Activated CD4-positive, alpha-beta T cell treated with anti-CD3 and anti-CD28 coated beads, Interleukin-2, amount 50 U/mL, for 24 hours (primary cell): ENCODE measurements at regions not wholly inside any gene's neighbourhood (a gene's known extent, or its start where the extent isn't known, plus 50 kb on each side); places are given as distances from the start of the nearest gene placed in this dataset.

Experiments used
- DNase-seq, 2 donors: peaks; one replicate each; pipeline ENCODE4 v3.0.0-alpha.2; 2020; ENCODE audit warnings: low read depth in 1 of 2, low spot score in 1 of 2

DNA sequence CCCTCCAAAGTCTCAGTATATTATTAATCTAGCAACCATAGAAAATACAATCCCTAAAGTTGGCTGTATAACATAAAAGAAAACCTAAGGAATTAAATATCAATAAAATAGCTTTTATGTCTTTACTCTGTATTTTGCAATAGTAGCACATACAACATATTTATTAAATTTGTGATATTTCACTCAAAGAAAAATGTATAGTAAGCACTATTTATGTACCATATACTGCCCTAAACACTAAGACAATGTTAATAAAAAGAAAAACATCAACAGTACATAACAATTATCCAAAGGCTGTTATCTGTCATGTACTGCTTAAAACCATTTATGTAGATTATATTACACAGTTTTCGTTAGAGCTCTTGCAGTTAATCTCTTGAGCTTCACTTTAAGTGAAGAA, 834.5 kb upstream of the INTU start:
- DNase-seq = no peak

DNA sequence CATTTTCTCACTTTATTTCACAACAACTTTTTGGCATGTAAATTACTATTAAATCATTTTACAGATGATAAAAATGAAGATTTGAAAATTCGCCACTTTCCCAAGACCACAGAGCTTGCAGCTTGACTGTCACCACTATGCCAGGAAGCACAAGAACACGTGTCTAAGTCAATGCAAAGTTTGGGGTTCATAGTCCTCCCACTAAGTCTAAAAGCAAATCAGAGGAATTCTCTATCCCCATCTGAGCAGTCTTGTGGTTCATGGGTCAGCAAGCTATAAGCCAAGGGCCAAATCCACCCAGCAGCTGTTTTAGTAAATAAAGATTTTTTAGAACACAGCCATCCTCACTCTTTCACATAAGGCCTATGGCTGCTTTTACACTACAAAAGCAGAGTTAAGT, 833.3 kb upstream of the INTU start:
- DNase-seq = no peak

DNA sequence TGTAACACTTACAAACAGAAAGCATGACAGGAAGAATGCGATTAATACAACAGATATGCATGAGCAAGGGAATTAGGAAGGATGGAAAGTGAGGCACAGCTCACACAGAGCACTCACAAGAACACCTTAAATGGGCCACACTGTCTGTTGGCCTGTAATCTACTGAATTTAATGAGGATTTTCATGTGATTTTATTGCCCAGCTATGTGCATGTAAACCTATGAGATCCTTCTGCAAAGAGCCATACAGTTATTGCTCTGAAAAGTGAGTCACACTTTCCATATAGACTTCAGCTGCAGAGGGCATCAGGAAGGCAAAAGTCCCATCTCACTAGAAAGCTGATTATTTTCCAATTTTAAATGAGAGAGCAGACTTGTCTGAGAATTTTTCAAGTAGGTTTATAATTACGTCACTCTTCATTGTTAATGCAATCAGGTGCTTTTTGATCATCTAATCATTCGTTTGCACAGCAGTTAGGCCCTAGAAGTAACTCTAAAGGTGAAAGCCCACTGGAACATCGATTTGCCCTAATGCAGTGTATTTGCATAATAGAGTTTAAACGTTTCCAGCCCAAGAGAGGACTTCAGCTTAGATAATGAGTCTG, 832.7 kb upstream of the INTU start:
- no peak for DNase-seq

DNA sequence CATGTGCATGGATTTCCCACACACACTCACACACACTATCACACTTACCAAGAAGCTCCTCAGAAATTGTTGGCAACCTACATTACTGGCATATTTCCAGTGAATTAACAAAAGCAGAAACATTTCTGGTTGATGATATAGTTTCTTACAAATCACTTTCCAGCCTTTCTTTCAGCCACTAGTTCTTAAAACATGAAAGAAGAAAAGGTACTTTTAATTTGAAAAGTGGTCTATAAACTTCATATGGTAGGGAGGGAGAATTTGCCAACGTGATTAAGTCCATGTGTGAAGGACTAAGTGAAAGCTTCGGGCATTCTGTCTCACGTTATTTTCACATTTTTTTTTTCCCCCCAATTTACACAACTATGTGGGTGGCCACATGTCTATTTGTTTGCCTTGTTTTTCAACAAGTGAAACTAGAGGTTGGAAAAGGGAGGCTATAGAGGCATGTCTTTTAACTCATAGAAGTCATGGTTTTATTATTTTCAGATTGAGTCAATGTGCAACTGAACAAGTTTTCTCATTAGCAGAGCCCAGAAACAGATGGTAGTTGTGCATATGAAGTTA, 832.1 kb upstream of the INTU start:
- DNase-seq = no peak

DNA sequence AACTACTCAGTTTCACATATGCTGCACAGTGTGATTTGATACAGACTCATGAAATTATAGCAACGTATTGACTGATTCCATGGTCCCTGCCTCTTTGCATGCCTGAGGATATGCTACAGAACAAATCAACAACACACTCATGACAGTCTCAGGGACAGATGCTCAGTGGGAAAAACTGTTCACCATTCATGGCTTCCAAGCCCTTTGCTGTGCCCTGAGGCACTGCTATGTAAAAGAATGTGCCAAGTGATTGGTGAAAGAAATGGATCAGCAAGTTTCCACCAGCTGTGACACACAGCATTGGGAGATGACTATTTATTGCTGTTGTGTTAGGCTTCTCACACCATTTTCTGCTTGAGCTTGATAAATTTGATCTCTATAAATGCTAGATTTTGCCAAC, 825.6 kb upstream of the INTU start:
- no peak for DNase-seq

DNA sequence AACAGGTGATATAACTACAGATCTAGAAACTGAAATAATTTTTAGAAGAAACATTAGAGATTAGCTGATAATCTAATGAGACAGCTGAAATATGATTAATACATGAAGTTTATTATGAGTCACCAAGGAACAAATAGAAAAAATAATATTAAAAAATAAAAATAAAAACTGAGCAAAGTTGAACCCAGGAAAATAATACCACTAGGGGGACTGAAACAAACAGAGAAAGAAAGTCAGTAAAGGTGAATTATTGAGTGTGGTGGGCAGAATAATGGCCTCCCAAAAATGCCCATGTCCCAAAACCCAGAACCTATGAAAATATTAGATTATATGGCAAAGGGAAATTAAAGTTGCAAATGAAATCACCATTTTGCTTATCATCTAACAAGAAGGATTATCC, 820.7 kb upstream of the INTU start:
- no peak for DNase-seq

DNA sequence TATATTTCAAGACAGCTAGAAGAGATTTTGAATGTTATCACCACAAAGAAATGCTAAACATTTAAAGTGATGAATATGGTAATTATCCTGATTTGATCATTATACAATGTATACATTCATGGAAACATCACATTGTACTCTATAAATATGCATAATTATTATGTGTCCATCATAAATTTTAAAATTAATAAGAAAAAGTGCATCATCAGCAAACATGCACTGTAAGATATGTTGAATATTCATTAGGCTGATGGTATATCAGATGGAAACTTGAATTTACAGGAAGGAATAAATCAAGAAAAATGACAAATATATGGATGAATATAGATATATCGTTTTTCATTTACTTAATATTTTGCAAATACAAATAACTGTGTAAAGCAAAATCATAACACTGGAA, 812.1 kb upstream of the INTU start:
- no peak for DNase-seq

DNA sequence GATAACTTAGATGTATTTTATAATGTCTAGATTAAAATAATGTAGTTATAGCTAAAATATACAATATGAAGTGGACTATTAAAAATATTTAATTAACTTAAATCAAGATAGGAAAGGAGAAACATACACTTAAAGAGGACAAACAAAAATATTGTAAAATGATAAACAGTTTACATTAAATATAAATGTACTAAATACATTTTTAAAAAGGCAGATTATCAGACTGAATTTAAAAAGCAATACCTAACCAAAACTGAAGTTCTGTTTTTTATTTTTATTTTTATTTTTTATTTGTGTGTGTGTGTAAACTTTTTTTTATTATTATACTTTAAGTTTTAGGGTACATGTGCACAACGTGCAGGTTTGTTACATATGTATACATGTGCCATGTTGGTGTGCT, 811.6 kb upstream of the INTU start:
- DNase-seq = no peak

DNA sequence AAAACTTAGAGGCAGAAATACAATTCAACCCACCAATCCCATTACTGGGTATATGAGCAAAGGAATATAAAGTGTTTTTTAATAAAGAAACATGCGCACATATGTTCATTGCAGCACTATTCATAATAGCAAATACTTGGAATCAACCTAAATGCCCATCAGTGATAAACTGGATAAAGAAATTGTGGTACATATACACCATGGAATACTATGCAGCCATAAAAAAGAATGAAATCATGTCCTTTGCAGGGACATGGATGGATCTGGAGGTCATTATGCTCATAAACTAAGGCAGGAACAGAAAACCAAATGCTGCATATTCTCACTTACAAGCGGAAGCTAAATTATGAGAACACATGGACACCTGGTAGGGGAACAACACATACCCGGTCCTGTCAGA, 807.7 kb upstream of the INTU start:
- no peak for DNase-seq

DNA sequence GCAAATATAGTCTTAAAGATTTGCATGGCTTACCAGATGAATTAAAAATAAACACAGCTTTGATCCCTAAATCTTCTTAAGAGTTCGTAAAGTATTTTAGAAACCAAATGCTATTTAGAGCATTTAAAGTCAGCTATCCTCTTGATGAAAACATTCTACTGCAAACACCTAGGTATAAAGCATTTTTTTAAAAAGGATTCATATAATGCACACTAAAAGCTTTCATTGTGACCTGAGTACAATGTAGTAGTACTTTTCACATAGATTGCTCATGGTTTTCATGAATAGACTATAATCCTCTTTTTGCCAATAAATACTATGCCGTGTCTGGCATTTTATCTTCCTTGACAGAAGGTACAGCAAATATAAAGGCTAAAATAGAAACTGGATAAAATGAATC, 805.1 kb upstream of the INTU start:
- DNase-seq = no peak

DNA sequence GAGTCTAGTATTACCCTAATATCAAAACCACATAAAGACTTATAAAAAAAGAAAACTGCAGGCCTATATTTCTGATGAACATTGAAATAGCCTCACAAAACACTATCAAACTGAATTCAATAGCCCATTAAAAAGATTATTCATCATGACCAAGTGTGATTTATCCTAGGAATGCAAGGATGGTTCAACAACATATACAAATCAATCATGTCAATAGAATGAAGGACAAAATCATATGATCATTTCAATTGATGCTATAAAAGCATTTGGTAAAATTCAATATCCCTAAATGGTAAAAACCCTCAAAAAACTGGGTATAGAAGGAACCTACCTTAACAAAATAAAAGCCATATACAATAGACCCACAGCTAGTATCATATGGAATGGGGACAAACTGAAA, 797.9 kb upstream of the INTU start:
- no peak for DNase-seq

DNA sequence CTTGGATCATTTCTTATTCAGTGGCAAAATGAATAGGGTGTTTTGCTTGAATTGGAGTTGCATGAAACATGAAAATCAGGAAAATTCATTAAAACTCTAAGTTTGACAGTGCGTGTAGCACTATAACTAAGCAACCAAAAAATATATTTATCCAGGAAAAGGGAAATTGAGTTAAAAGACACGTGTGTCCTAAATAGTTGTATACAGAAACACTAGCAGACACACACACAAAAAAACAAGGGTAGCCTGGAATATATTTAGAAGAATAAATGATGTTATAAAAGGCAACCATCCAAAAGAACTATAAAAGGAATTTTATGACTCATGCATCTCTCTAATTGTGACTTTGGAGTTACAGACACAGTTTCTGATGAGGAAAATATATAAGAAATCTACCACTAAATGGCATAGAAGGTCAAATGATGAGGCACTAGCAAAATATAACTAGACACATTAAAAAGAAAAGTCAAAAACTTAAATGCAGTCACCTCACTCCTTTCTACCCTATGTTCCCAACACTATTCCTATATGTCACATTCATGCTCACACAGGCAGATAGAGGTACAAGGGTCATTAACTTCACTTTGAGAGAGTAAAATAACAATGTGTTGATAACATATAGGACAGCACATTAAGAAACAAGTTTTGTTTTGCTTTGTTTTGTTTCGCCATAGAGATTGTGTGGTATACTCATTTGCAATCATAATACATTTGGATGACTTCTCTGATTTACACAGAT, 793.6 kb upstream of the INTU start:
- no peak for DNase-seq

DNA sequence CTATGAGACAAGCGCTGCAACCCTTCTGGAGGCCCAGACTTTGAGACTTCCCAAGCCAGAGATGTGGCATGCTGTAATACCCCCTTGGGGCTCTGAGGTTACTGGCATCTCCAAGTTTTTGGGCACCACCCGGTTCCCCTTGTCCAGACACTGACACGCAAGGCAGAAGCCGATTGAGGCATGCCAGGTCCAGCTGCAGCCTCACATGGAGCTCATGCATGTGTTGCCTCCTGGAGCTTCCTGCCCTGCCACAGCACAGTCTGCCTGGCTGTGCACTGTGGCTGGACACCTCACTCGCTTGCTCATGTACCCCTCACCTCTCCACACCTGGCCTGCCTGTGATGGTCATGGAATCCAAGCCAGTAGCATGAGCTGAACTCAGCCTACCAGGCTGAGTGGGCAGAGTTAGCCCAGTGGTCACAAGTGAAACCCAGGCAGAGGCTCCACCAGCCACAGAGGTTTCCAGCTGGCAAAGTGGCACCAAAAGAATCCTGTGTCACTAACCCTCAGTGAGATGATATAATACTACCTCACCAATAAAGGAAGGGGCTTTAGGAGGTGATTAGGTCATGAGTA, 789.2 kb upstream of the INTU start:
- no peak for DNase-seq

DNA sequence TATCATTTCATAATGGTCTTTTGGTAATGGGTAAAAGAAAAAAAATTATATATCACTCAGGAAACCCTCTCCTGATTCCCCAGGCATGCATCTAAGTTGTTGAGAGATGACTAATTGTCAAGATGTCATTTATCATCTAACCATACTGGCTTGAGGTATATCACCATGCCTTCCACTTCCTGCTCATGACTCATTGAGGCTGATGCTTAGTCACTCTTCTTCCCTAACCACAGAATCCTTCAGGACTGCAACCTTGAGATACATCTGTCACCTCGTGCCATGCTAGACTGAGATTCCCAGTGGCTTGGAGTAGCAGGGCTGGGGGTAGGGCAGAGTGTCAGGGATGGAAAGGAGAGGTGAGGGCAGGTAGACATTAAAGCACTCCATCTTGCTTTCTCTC, 782.5 kb upstream of the INTU start:
- no peak for DNase-seq

DNA sequence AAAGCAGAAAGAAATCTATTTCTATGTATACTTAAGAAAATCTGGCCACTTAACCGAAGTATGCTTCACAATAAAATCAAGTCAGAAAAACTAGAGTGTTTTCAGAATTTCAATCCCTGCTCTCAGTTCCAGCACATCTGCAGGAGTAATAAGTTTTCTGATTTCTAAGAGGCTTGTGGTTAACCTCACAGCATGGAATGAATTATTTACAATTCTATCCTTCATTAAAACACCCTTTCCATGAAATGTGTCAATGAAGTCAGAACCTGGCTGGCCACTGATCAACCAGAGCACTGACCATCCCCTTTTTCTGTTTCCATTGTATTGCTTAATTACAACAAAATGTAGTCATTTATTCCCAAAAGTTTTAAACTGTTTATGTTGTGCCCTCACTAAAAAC, 781.4 kb upstream of the INTU start:
- DNase-seq = no peak

DNA sequence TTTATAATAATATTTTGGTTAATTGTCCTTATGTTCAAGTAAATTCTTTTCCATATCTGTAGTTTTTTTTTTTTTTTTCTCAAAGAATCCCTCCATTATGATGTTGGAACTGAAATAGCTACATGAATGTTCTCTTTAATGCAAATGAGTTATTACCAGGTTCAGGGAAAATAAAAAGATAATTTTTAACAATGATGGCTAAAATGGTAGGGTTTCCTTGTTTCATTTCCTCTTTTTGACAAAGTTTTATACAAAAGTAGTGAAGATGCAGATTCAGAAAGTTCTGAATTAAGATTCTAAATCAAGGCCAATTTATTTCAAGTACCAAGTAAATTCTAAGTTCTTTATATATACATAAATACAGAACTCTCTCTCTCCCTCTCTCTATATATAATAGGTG, 779.0 kb upstream of the INTU start:
- no peak for DNase-seq

DNA sequence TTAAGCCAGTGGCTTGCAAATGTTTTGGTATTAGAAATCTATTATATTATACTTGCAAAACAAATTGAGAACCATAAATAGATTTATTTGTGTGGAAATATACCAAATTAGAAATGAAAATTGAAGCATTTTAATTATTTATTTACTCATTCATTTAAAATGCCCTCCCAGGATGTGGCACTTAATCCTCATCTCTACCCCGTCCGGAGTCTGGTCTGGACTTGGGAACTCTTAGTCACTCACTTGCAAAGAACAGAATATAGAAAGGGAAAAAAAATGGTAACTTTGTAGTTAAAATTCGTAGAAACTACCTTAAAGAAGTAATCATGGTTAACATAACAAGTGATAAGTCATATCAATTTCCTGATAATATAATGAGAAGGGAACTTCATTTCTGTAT, 775.9 kb upstream of the INTU start:
- no peak for DNase-seq

DNA sequence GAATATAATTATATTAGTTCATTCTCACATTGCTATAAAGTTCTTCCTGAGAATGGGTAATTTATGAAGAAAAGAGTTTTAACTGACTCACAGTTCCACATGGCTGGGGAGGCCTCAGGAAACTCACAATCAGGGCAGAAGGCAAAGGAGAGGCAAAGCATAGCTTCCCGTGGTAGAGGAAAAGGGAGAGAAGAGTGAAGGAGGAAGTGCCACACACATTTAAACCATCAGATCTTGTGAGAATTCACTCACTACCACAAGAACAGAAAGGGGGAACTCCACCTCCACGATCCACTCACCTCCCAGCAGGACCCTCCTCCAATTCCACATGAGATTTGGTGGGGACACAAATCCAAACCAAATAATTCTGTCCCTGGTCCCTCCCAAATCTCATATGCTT, 773.4 kb upstream of the INTU start:
- no peak for DNase-seq

DNA sequence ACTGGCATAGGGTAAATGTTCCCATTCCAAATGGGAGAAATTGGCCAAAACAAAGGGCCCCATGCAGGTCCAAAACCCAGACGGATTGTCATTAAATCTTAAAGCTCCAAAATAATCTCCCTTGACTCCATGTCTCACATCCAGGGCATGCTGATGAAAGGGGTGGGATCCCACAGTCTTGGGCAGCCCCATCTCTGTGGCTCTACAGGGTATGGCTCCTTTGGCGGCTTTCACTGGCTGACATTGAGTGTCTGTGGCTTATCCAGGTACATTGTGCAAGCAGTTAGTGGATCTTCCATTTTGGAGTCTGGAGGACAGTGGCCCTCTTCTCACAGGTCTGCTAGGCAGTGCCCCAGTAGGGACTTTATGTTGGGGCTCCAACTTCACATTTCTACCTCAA, 772.9 kb upstream of the INTU start:
- no peak for DNase-seq

DNA sequence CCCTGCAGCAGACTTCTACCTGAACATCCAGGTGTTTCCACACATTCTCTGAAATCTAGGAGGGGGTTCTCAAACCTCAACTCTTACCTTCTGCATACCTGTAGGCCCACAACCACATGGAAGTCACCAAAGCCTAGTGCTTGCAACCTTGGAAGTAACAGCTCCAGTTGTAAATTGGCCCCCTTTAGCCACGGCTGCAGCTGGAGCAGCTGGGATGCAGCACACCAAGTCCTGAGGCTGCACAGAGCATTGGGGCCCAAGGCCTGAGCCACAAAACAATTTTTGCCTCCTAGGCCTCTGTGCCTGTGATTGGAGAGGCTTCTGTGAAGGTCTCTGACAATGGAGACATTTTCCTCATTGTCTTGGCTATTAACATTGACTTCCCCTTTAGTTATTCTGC, 772.4 kb upstream of the INTU start:
- DNase-seq = no peak

DNA sequence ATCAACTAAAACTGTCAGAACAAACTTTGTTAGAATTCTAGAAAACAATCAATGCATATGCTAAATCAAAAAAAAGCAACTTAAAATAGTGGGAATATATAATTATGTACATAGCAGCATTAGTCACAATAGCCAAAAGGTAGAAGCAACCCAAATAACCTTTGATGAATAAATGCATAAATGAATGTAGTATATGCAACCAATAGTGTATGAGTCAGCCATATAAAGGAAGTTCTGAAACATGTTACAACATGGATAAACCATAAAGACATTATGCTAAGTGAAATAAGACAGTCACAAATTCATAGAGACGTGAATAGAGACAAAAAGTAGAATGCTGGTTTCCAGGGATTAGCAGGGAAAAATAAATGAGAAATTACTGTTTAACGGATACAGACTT, 762.8 kb upstream of the INTU start:
- no peak for DNase-seq

DNA sequence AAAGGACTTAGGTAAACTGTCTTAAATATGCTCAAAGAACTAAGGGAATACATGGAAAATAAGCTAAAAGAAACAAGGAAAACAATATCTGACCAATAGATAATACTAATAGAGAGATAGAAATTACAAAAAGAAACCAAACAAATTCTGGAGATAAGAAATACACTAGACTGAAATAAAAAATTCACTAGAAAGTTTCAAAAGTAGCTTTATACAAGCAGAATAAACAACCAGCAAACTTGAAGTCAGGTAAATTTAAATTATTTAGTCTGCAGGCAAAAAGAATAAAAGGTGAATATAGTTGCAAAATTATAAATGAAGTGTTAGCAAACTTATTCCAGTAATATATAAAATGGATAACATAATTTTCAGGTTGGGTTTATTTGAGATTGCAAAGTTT, 760.9 kb upstream of the INTU start:
- DNase-seq = no peak

DNA sequence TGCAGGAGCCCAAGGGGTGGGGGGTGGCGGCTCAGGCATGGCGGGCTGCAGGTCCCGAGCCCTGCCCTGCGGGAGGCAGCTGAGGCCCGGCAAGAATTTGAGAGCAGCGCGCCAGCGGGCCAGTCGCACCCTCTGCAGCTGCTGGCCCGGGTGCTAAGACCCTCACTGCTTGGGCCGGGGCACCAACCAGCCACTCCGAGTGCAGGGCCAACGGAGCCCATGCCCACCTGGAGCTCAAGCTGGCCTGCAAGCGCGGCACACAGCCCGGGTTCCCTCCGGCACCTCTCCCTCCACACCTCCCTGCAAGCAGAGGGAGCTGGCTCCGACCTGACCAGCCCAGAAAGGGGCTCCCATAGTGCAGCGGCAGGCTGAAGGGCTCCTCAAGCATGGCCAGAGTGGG, 758.2 kb upstream of the INTU start:
- no peak for DNase-seq
